Brain microvascular endothelial cell (primary cell): ENCODE measurements at regions not wholly inside any gene's neighbourhood (a gene's known extent, or its start where the extent isn't known, plus 50 kb on each side); places are given as distances from the start of the nearest gene placed in this dataset.

ENCODE experiments used
- DNase-seq: peaks from one replicate; pipeline ENCODE4 v3.0.0-alpha.2; 2020
- H3K27ac ChIP-seq: fragments of 250-450 bp; sonication (Bioruptor Pico); 2 replicates; pipeline ENCODE4 v1.5.1; 2020; ENCODE audit warnings: mild to moderate bottlenecking, moderate library complexity
- H3K27me3 ChIP-seq: fragments of 250-450 bp; sonication (Bioruptor Pico); replicated peaks from 2 replicates; pipeline ENCODE4 v1.5.1; 2020; ENCODE audit warnings: mild to moderate bottlenecking
- H3K36me3 ChIP-seq: fragments of 250-450 bp; sonication (Bioruptor Pico); replicated peaks from 2 replicates; pipeline ENCODE4 v1.5.1; 2020; ENCODE audit warnings: mild to moderate bottlenecking
- H3K4me3 ChIP-seq: 2 replicates; pipeline ENCODE4 v1.5.1; 2011; ENCODE audit warnings: low read depth, mild to moderate bottlenecking, control low read depth, low read length, moderate library complexity
- CTCF ChIP-seq: IDR thresholded peaks from 2 replicates; pipeline ENCODE4 v1.5.1; 2011; ENCODE audit warnings: low read depth, mild to moderate bottlenecking, moderate library complexity, low read length, control low read depth, inconsistent platforms; ENCODE audit errors: missing control alignments
- in situ Hi-C: cut with HindIII; loops from 2 replicates; pipeline ENCODE4 v1.10.0; 2017; ENCODE audit warnings: low sequenced_read_pairs, low pct_ligation_motif_present

GRCh38 chr1:81681601-81682266 lies 119.0 kb upstream of the ADGRL2 start:
- in situ Hi-C loops: no loop called here
- no peak for DNase-seq
- no peak overlapping the region for H3K4me3 ChIP-seq
- TF ChIP-seq CTCF: no peak
- H3K27ac ChIP-seq: peak overlapping the region; percentile 27
- no peaks in the 10 kb centered on the region for H3K36me3 ChIP-seq
- no peaks in the 10 kb centered on the region for H3K27me3 ChIP-seq

GRCh38 chr1:81681114-81681513 lies 119.6 kb upstream of the ADGRL2 start:
- in situ Hi-C loops: no loop called here
- Histone ChIP-seq H3K27ac (no peak overlapping the region), H3K4me3 (no peak overlapping the region), H3K27me3 (no peaks in the 10 kb centered on the region), H3K36me3 (no peaks in the 10 kb centered on the region)
- DNase-seq: no peak
- TF ChIP-seq CTCF: no peak

- Histone ChIP-seq H3K36me3 (no peaks in the 10 kb centered on the region), H3K4me3 (no peak overlapping the region), H3K27me3 (no peaks in the 10 kb centered on the region), H3K27ac (no peak overlapping the region)
- in situ Hi-C loops: no loop called here
- no peak for DNase-seq
- TF ChIP-seq CTCF: no peak
Observed at GRCh38 chr1:81679942-81680341, 120.8 kb upstream of the ADGRL2 start.

GRCh38 chr1:81678779-81679178 lies 122.0 kb upstream of the ADGRL2 start:
- H3K27me3 ChIP-seq: no peaks in the 10 kb centered on the region
- in situ Hi-C loops: no loop called here
- no peak for DNase-seq
- no peak for TF ChIP-seq CTCF
- H3K36me3 ChIP-seq: no peaks in the 10 kb centered on the region
- H3K27ac ChIP-seq: no peak overlapping the region
- H3K4me3 ChIP-seq: no peak overlapping the region

GRCh38 chr1:81672766-81673165 lies 128.0 kb upstream of the ADGRL2 start:
- Histone ChIP-seq H3K27me3 (no peaks in the 10 kb centered on the region), H3K36me3 (no peaks in the 10 kb centered on the region), H3K27ac (no peak overlapping the region), H3K4me3 (no peak overlapping the region)
- TF ChIP-seq CTCF: no peak
- DNase-seq: no peak
- in situ Hi-C loops: no loop called here

GRCh38 chr1:81671038-81671437 lies 129.7 kb upstream of the ADGRL2 start:
- peak overlapping the region; percentile 74 for H3K27ac ChIP-seq
- no peak for TF ChIP-seq CTCF
- no peaks in the 10 kb centered on the region for H3K36me3 ChIP-seq
- in situ Hi-C loops: no loop called here
- no peak overlapping the region for H3K4me3 ChIP-seq
- no peak for DNase-seq
- no peaks in the 10 kb centered on the region for H3K27me3 ChIP-seq
